WI38 (cell line): ENCODE measurements at regions not wholly inside any gene's neighbourhood (a gene's known extent, or its start where the extent isn't known, plus 50 kb on each side); places are given as distances from the start of the nearest gene placed in this dataset.

Experiments
- H3K4me3 ChIP-seq: 2 replicates; pipeline ENCODE4 v1.5.1; 2011; ENCODE audit warnings: low read depth, mild to moderate bottlenecking, control low read depth, low read length
- CTCF ChIP-seq: IDR thresholded peaks from 2 replicates; pipeline ENCODE4 v1.5.1; 2012; ENCODE audit warnings: low read depth, mild to moderate bottlenecking, control low read depth, low read length

GRCh38 chr10:120749072-120749471 is 102.1 kb upstream of the WDR11 start:
- TF ChIP-seq CTCF = no peak
- H3K4me3 ChIP-seq = no peak overlapping the region

GRCh38 chr10:120749856-120750566 is 101.2 kb upstream of the WDR11 start:
- TF ChIP-seq CTCF = no peak
- no peak overlapping the region for H3K4me3 ChIP-seq

- TF ChIP-seq CTCF = no peak
- no peak overlapping the region for H3K4me3 ChIP-seq
Observed at GRCh38 chr10:120755771-120756170, 95.4 kb upstream of the WDR11 start.

- H3K4me3 ChIP-seq = no peak overlapping the region
- no peak for TF ChIP-seq CTCF
Observed at GRCh38 chr10:120760253-120760652, 90.9 kb upstream of the WDR11 start.

- TF ChIP-seq CTCF = no peak
- no peak overlapping the region for H3K4me3 ChIP-seq
Observed at GRCh38 chr10:120761951-120762350, 89.2 kb upstream of the WDR11 start.

- no peak overlapping the region for H3K4me3 ChIP-seq
- no peak for TF ChIP-seq CTCF
Observed at GRCh38 chr10:120765226-120765803, 85.8 kb upstream of the WDR11 start.

- no peak for TF ChIP-seq CTCF
- H3K4me3 ChIP-seq = no peak overlapping the region
Observed at GRCh38 chr10:120768227-120768626, 82.9 kb upstream of the WDR11 start.
